ENCODE measurements at regions not wholly inside any gene's neighbourhood (a gene's known extent, or its start where the extent isn't known, plus 50 kb on each side); places are given as distances from the start of the nearest gene placed in this dataset.

GRCh38 chr6:76776876-76777275 lies 686.4 kb downstream of the HTR1B start:
- H2AFZ ChIP-seq (ENCODE audit: control insufficient read depth, low read length), result no peak overlapping the region
- H3K27me3 ChIP-seq (ENCODE audit: control insufficient read depth, extremely low read depth, insufficient read depth, low read length), result no peaks in the 10 kb centered on the region
- TF ChIP-seq, protein P1, sequence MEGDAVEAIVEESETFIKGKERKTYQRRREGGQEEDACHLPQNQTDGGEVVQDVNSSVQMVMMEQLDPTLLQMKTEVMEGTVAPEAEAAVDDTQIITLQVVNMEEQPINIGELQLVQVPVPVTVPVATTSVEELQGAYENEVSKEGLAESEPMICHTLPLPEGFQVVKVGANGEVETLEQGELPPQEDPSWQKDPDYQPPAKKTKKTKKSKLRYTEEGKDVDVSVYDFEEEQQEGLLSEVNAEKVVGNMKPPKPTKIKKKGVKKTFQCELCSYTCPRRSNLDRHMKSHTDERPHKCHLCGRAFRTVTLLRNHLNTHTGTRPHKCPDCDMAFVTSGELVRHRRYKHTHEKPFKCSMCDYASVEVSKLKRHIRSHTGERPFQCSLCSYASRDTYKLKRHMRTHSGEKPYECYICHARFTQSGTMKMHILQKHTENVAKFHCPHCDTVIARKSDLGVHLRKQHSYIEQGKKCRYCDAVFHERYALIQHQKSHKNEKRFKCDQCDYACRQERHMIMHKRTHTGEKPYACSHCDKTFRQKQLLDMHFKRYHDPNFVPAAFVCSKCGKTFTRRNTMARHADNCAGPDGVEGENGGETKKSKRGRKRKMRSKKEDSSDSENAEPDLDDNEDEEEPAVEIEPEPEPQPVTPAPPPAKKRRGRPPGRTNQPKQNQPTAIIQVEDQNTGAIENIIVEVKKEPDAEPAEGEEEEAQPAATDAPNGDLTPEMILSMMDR (optimal IDR thresholded peaks at IDR 0.05 in 1 of 3, IDR thresholded peaks at IDR 0.05 in 1 of 3, conservative IDR thresholded peaks at IDR 0.05 in 1 of 3; ENCODE audit: extremely low read depth in 1 of 3, insufficient read depth in 2 of 3, low read length in 3 of 3), result no peak
- TF ChIP-seq EZH2 (IDR thresholded peaks at IDR 0.05; ENCODE audit: low read length), result no peak
- H3K4me3 ChIP-seq (ENCODE audit: control insufficient read depth in 2 of 3, extremely low read depth in 1 of 3, insufficient read depth in 2 of 3, low read depth in 1 of 3, low read length in 3 of 3), result no peak overlapping the region
- DNase-seq (ENCODE audit: low read depth, low spot score) (no peak), FAIRE-seq (no peak)
- H3K4me1 ChIP-seq (ENCODE audit: control insufficient read depth, extremely low read depth, insufficient read depth, low read length), result no peaks in the 10 kb centered on the region
- no peaks in the 10 kb centered on the region for H3K9me3 ChIP-seq (ENCODE audit: control insufficient read depth, low read depth, low read length)
- H3K9me1 ChIP-seq (ENCODE audit: control insufficient read depth, extremely low read depth, insufficient read depth, low read length), result no peaks in the 10 kb centered on the region
- no peaks in the 10 kb centered on the region for H3K79me2 ChIP-seq (ENCODE audit: control insufficient read depth, insufficient read depth, low read length)
- no peaks in the 10 kb centered on the region for H4K20me1 ChIP-seq (ENCODE audit: control insufficient read depth, extremely low read depth, insufficient read depth, low read length)
- no peak overlapping the region for H3K27ac ChIP-seq (ENCODE audit: control insufficient read depth, insufficient read depth, low read length)
- no peak overlapping the region for H3K9ac ChIP-seq (ENCODE audit: control insufficient read depth, extremely low read depth, insufficient read depth, low read length)
- H3K4me2 ChIP-seq (ENCODE audit: control insufficient read depth, extremely low read depth, insufficient read depth, low read depth, low read length), result no peak overlapping the region
- H3K36me3 ChIP-seq (ENCODE audit: control insufficient read depth in 2 of 2, extremely low read depth in 1 of 2, insufficient read depth in 2 of 2, low read length in 2 of 2), result no peaks in the 10 kb centered on the region
- dilution Hi-C loops (cut with MboI; ENCODE audit: extremely low pct_ligation_motif_present, low sequenced_read_pairs), result no loop called here

DNA sequence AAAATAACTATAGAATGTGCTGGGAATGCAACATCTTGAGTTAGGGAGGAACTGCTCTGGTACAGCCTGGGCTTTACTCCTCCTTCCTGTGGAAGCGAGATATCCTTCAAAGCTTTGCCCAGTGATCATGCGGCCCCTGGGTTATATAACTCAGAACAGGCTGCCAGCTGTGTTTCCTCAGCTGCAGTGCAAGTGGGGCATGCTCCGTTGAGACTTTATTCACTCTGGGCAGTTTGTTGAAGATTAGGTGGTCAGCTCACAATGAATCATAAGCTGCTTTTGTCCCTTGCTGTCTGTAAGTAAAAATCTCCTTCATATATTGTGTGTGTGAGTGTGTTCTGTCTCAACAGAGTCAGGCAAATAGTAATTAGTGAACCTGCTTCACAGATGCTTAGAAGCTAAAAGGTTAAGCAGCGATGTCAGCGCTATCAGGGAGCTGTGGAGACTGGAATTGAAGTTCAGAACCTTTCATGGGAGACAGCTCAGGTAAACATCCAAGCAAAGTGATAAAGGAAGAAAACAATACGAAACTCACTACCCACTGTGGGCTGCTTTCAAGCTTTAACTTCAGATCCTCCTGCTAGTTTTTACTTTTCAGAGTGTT lies 688.4 kb downstream of the HTR1B start:
- no peaks in the 10 kb centered on the region for H3K79me2 ChIP-seq (ENCODE audit: control insufficient read depth, insufficient read depth, low read length)
- H3K4me3 ChIP-seq (ENCODE audit: control insufficient read depth in 2 of 3, extremely low read depth in 1 of 3, insufficient read depth in 2 of 3, low read depth in 1 of 3, low read length in 3 of 3), result no peak overlapping the region
- DNase-seq (ENCODE audit: low read depth, low spot score) (no peak), FAIRE-seq (no peak)
- no peaks in the 10 kb centered on the region for H3K9me1 ChIP-seq (ENCODE audit: control insufficient read depth, extremely low read depth, insufficient read depth, low read length)
- dilution Hi-C loops (cut with MboI; ENCODE audit: extremely low pct_ligation_motif_present, low sequenced_read_pairs), result no loop called here
- H3K36me3 ChIP-seq (ENCODE audit: control insufficient read depth in 2 of 2, extremely low read depth in 1 of 2, insufficient read depth in 2 of 2, low read length in 2 of 2), result no peaks in the 10 kb centered on the region
- TF ChIP-seq, protein P1 (optimal IDR thresholded peaks at IDR 0.05 in 1 of 3, IDR thresholded peaks at IDR 0.05 in 1 of 3, conservative IDR thresholded peaks at IDR 0.05 in 1 of 3; ENCODE audit: extremely low read depth in 1 of 3, insufficient read depth in 2 of 3, low read length in 3 of 3), result no peak
- TF ChIP-seq EZH2 (IDR thresholded peaks at IDR 0.05; ENCODE audit: low read length), result no peak
- H2AFZ ChIP-seq (ENCODE audit: control insufficient read depth, low read length), result no peak overlapping the region
- no peaks in the 10 kb centered on the region for H4K20me1 ChIP-seq (ENCODE audit: control insufficient read depth, extremely low read depth, insufficient read depth, low read length)
- no peak overlapping the region for H3K9ac ChIP-seq (ENCODE audit: control insufficient read depth, extremely low read depth, insufficient read depth, low read length)
- no peaks in the 10 kb centered on the region for H3K27me3 ChIP-seq (ENCODE audit: control insufficient read depth, extremely low read depth, insufficient read depth, low read length)
- H3K27ac ChIP-seq (ENCODE audit: control insufficient read depth, insufficient read depth, low read length), result no peak overlapping the region
- no peaks in the 10 kb centered on the region for H3K9me3 ChIP-seq (ENCODE audit: control insufficient read depth, low read depth, low read length)
- H3K4me1 ChIP-seq (ENCODE audit: control insufficient read depth, extremely low read depth, insufficient read depth, low read length), result no peaks in the 10 kb centered on the region
- H3K4me2 ChIP-seq (ENCODE audit: control insufficient read depth, extremely low read depth, insufficient read depth, low read depth, low read length), result no peak overlapping the region

All from keratinocyte (primary cell).